GM12878 (cell line): ENCODE measurements at regions not wholly inside any gene's neighbourhood (a gene's known extent, or its start where the extent isn't known, plus 50 kb on each side); places are given as distances from the start of the nearest gene placed in this dataset.

Experiments
- ATAC-seq: fragments of 200-7000 bp; cut with Tn5 transposase; 3 replicates; pipeline ENCODE4 v1.9.1; 2020; ENCODE audit warnings: mild to moderate bottlenecking, moderate library complexity
- BruUV-seq: library from RNA; stranded (reverse); fragments of 400-500 nt; replicated peaks from 2 replicates; lab custom pipeline; 2021; lab: Mats Ljungman, UMichigan
- CTCF ChIA-PET: fragments of 300-600 bp; sonication (Branson Sonifier 250); formaldehyde crosslinking; extraction: SDS; loops from one replicate; lab custom pipeline; 2021; ENCODE audit warnings: inconsistent platforms; lab: Yijun Ruan, JAX
- POLR2A ChIA-PET: fragments of 350-600 bp; formaldehyde crosslinking; extraction: SDS; loops from one replicate; lab custom pipeline; 2021; ENCODE audit warnings: inconsistent platforms; lab: Charles Lee
- RAD21 ChIA-PET: fragments of 300-600 bp; sonication (Branson Sonifier 250); formaldehyde crosslinking; loops from one replicate; lab custom pipeline; 2023; ENCODE audit warnings: antibody characterized with exemption; ENCODE audit not compliant: unreplicated experiment; lab: Charles Lee
- SMC1A ChIA-PET: fragments of 300-600 bp; sonication (Branson Sonifier 250); formaldehyde crosslinking; loops from one replicate; lab custom pipeline; 2023; ENCODE audit not compliant: unreplicated experiment, uncharacterized antibody; lab: Charles Lee
- DNase-seq: peaks from one replicate; pipeline ENCODE4 v3.0.0-alpha.2; 2011; ENCODE audit warnings: low read depth, low spot score
- FAIRE-seq: peaks from 3 replicates; lab custom pipeline; 2011; peaks lifted over from hg19 to GRCh38; lab: Jason Lieb, UNC
- H2AFZ ChIP-seq: 2 replicates; pipeline ENCODE4 v1.6.0; 2011; ENCODE audit warnings: low read depth, low read length, control low read depth; ENCODE audit not compliant: control insufficient read depth
- H3K27ac ChIP-seq: 2 replicates; pipeline ENCODE4 v1.5.1; 2011; ENCODE audit warnings: control low read depth; ENCODE audit not compliant: control insufficient read depth, insufficient read depth
- H3K27me3 ChIP-seq, 2 experiments: replicated peaks in 1 of 2; 2 replicates each; pipeline versions ENCODE4 v1.6.0 to v1.6.1; 2011; ENCODE audit warnings: low read length in 1 of 2; ENCODE audit not compliant: control insufficient read depth in 2 of 2, insufficient read depth in 2 of 2
- H3K36me3 ChIP-seq, 2 experiments: 2 replicates each; pipeline ENCODE4 v1.5.1; 2011; ENCODE audit warnings: low read length in 1 of 2; ENCODE audit not compliant: control insufficient read depth in 2 of 2, insufficient read depth in 2 of 2
- H3K4me1 ChIP-seq: 2 replicates; pipeline ENCODE4 v1.6.1; 2011; ENCODE audit warnings: mild to moderate bottlenecking, low read length, moderate library complexity, mixed read lengths; ENCODE audit not compliant: control insufficient read depth, insufficient read depth
- H3K4me2 ChIP-seq: 2 replicates; pipeline ENCODE4 v1.6.0; 2011; ENCODE audit warnings: control low read depth; ENCODE audit not compliant: control insufficient read depth, insufficient read depth
- H3K4me3 ChIP-seq: fragments of 200-600 bp; sonication (generic); 2 replicates; pipeline ENCODE4 v1.5.1; 2016
- H3K79me2 ChIP-seq: 2 replicates; pipeline ENCODE4 v1.6.0; 2011; ENCODE audit warnings: low read length; ENCODE audit not compliant: control insufficient read depth, insufficient read depth
- H3K9ac ChIP-seq: 2 replicates; pipeline ENCODE4 v1.8.0; 2011; ENCODE audit warnings: low read length, control low read depth, mixed read lengths; ENCODE audit not compliant: control insufficient read depth, insufficient read depth
- H3K9me3 ChIP-seq: replicated peaks from 3 replicates; pipeline ENCODE4 v1.5.1; 2011; ENCODE audit warnings: mild to moderate bottlenecking, low read length; ENCODE audit not compliant: control insufficient read depth, insufficient read depth
- H4K20me1 ChIP-seq: 2 replicates; pipeline ENCODE4 v1.6.0; 2011; ENCODE audit not compliant: control insufficient read depth, insufficient read depth
- BCLAF1 ChIP-seq: fragments of 450-650 bp; IDR thresholded peaks from 2 replicates; pipeline ENCODE4 v1.6.1; 2017; ENCODE audit warnings: antibody characterized with exemption, mild to moderate bottlenecking, moderate library complexity
- CBFB ChIP-seq: IDR thresholded peaks from 2 replicates; pipeline ENCODE4 v1.6.1; 2016; ENCODE audit warnings: antibody characterized with exemption, low read depth
- NFXL1 ChIP-seq: fragments of 450-650 bp; IDR thresholded peaks from 2 replicates; pipeline ENCODE4 v1.6.1; 2017; ENCODE audit warnings: antibody characterized with exemption, mild to moderate bottlenecking, borderline replicate concordance
- PBX3 ChIP-seq: IDR thresholded peaks from 2 replicates; pipeline ENCODE4 v1.6.1; 2011; ENCODE audit warnings: mild to moderate bottlenecking, low read depth, low read length, moderate library complexity; ENCODE audit not compliant: insufficient replicate concordance
- PKNOX1 ChIP-seq: fragments of 450-650 bp; IDR thresholded peaks from 2 replicates; pipeline ENCODE4 v1.6.1; 2016; ENCODE audit warnings: mild to moderate bottlenecking
- RAD51 ChIP-seq: fragments of 450-650 bp; IDR thresholded peaks from 2 replicates; pipeline ENCODE4 v1.6.1; 2016; ENCODE audit warnings: moderate library complexity, mild to moderate bottlenecking, inconsistent platforms
- YY1 ChIP-seq: IDR thresholded peaks from 2 replicates; pipeline ENCODE4 v1.6.1; 2011; ENCODE audit warnings: low read depth, mild to moderate bottlenecking, low read length
- WGBS: methylation state at CpG from one replicate; pipeline ENCODE4 v1.1.6; 2016; ENCODE audit warnings: low lambda C conversion rate; ENCODE audit not compliant: insufficient replicate concordance, insufficient coverage; ENCODE audit errors: missing lambda C conversion rate; 5-methylcytosine and 5-hydroxymethylcytosine counted together
- in situ Hi-C: fragments of 300-500 bp; cut with MboI; formaldehyde crosslinking; loops from 9 replicates; pipeline ENCODE4 v1.14.3; 2018; ENCODE audit warnings: mixed read lengths
- intact Hi-C: fragments of 100-400 bp; cut with micrococcal nuclease; formaldehyde crosslinking; loops from one replicate; pipeline ENCODE4 v1.14.2; 2022; ENCODE audit not compliant: unreplicated experiment
- TF ChIP-seq, protein P1 (sequence below): IDR thresholded peaks from 2 replicates; pipeline ENCODE4 v1.6.1; 2012; ENCODE audit warnings: low read depth, low read length, improper control_type of control experiment

- TF ChIP-seq PKNOX1 (no peak), PBX3 (no peak), CBFB (no peak), BCLAF1 (no peak)
- TF ChIP-seq, protein P1, sequence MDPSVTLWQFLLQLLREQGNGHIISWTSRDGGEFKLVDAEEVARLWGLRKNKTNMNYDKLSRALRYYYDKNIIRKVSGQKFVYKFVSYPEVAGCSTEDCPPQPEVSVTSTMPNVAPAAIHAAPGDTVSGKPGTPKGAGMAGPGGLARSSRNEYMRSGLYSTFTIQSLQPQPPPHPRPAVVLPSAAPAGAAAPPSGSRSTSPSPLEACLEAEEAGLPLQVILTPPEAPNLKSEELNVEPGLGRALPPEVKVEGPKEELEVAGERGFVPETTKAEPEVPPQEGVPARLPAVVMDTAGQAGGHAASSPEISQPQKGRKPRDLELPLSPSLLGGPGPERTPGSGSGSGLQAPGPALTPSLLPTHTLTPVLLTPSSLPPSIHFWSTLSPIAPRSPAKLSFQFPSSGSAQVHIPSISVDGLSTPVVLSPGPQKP = no peak
These were observed 145.6 kb upstream of the HABP2 start (continued) for GRCh38 chr10:113407218-113407617.

- Histone ChIP-seq H3K27me3 (no peaks in the 10 kb centered on the region; a peak in 1 of 4 replicates), H3K27ac (no peak overlapping the region), H4K20me1 (no peaks in the 10 kb centered on the region), H3K9me3 (no peaks in the 10 kb centered on the region), H3K79me2 (no peaks in the 10 kb centered on the region), H3K9ac (no peak overlapping the region), H3K4me1 (no peaks in the 10 kb centered on the region), H3K4me2 (no peak overlapping the region), H3K36me3 (no peaks in the 10 kb centered on the region), H2AFZ (no peak overlapping the region), H3K4me3 (no peak overlapping the region)
- in situ Hi-C loops (no loop called here), intact Hi-C loops (no loop called here)
- ChIA-PET CTCF (no interaction called here), RAD21 (no interaction called here), POLR2A (no interaction called here), SMC1A (no interaction called here)
- TF ChIP-seq NFXL1 = no peak
- TF ChIP-seq YY1 = no peak
- no peak for TF ChIP-seq RAD51
- DNase-seq (no peak), FAIRE-seq (no peak), ATAC-seq (no peak)
- no TSS peak for BruUV-seq
- 73% methylated on average over 10 of the region's 10 CpGs for WGBS
These were observed 143.7 kb upstream of the HABP2 start for GRCh38 chr10:113409175-113409574.
